ENCODE measurements at regions not wholly inside any gene's neighbourhood (a gene's known extent, or its start where the extent isn't known, plus 50 kb on each side); places are given as distances from the start of the nearest gene placed in this dataset.

GRCh38 chr19:29275266-29275665 is 62.3 kb upstream of the UQCRFS1 start:
- H3K4me3 Mint-ChIP-seq: no peak overlapping the region
- ATAC-seq (ENCODE audit: poor library complexity) (no peak), DNase-seq (no peak)
- intact Hi-C loops (cut with DNase I, micrococcal nuclease): no loop called here
- H3K9me3 Mint-ChIP-seq: no peaks in the 10 kb centered on the region
- POLR2A ChIA-PET: no interaction called here
- no peaks in the 10 kb centered on the region for H3K36me3 Mint-ChIP-seq (ENCODE audit: low read depth)
- Histone ChIP-seq H3K36me3 (ENCODE audit: insufficient read depth, low read length) (no peaks in the 10 kb centered on the region), H3K27ac (ENCODE audit: low read depth in 1 of 2, low read length in 2 of 2) (no peak overlapping the region), H3K4me1 (ENCODE audit: insufficient read depth, low read length) (no peaks in the 10 kb centered on the region), H3K4me3 (ENCODE audit: low read length) (no peak overlapping the region), H3K27me3 (ENCODE audit: control insufficient read depth in 1 of 2, insufficient read depth in 2 of 2, low read length in 2 of 2) (no peaks in the 10 kb centered on the region), H3K9me3 (ENCODE audit: control insufficient read depth in 1 of 2, insufficient read depth in 1 of 2, low read length in 2 of 2) (no peaks in the 10 kb centered on the region)
- TF ChIP-seq, protein P1, sequence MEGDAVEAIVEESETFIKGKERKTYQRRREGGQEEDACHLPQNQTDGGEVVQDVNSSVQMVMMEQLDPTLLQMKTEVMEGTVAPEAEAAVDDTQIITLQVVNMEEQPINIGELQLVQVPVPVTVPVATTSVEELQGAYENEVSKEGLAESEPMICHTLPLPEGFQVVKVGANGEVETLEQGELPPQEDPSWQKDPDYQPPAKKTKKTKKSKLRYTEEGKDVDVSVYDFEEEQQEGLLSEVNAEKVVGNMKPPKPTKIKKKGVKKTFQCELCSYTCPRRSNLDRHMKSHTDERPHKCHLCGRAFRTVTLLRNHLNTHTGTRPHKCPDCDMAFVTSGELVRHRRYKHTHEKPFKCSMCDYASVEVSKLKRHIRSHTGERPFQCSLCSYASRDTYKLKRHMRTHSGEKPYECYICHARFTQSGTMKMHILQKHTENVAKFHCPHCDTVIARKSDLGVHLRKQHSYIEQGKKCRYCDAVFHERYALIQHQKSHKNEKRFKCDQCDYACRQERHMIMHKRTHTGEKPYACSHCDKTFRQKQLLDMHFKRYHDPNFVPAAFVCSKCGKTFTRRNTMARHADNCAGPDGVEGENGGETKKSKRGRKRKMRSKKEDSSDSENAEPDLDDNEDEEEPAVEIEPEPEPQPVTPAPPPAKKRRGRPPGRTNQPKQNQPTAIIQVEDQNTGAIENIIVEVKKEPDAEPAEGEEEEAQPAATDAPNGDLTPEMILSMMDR (IDR thresholded peaks at IDR 0.05): no peak
- peaks cover 16% of the 10 kb centered on the region for H3K27me3 Mint-ChIP-seq
- CTCF ChIA-PET: interaction anchor here (1.4 kb wide), 1 partner anchor 12 kb away, joined by 4 read pairs; no protein-coding TSS in a partner anchor
- peaks cover 11% of the 10 kb centered on the region for H3K4me1 Mint-ChIP-seq (ENCODE audit: low read depth)
- H3K27ac Mint-ChIP-seq: no peak overlapping the region

GRCh38 chr19:29277102-29277501 is 64.2 kb upstream of the UQCRFS1 start:
- Histone ChIP-seq H3K27ac (ENCODE audit: low read depth in 1 of 2, low read length in 2 of 2) (no peak overlapping the region), H3K9me3 (ENCODE audit: control insufficient read depth in 1 of 2, insufficient read depth in 1 of 2, low read length in 2 of 2) (peaks cover 0 to 3% of the 10 kb centered on the region in 2 experiments), H3K27me3 (ENCODE audit: control insufficient read depth in 1 of 2, insufficient read depth in 2 of 2, low read length in 2 of 2) (peaks cover 0 to 4% of the 10 kb centered on the region in 2 experiments), H3K36me3 (ENCODE audit: insufficient read depth, low read length) (no peaks in the 10 kb centered on the region), H3K4me1 (ENCODE audit: insufficient read depth, low read length) (no peaks in the 10 kb centered on the region), H3K4me3 (ENCODE audit: low read length) (no peak overlapping the region)
- no peaks in the 10 kb centered on the region for H3K36me3 Mint-ChIP-seq (ENCODE audit: low read depth)
- H3K4me1 Mint-ChIP-seq (ENCODE audit: low read depth): peaks cover 11% of the 10 kb centered on the region
- no peaks in the 10 kb centered on the region for H3K9me3 Mint-ChIP-seq
- ChIA-PET POLR2A (no interaction called here), CTCF (no interaction called here)
- H3K27ac Mint-ChIP-seq: no peak overlapping the region
- intact Hi-C loops (cut with DNase I, micrococcal nuclease): no loop called here
- ATAC-seq (ENCODE audit: poor library complexity): peak; percentile 94
- H3K4me3 Mint-ChIP-seq: no peak overlapping the region
- DNase-seq: peak; percentile 5 to 84 (median 24)
- peaks cover 19% of the 10 kb centered on the region for H3K27me3 Mint-ChIP-seq
- TF ChIP-seq, protein P1 (IDR thresholded peaks at IDR 0.05): no peak

GRCh38 chr19:29278716-29279115 is 65.8 kb upstream of the UQCRFS1 start:
- Histone ChIP-seq H3K27me3 (ENCODE audit: control insufficient read depth in 1 of 2, insufficient read depth in 2 of 2, low read length in 2 of 2) (peaks cover 4 to 10% of the 10 kb centered on the region in 2 experiments), H3K9me3 (ENCODE audit: control insufficient read depth in 1 of 2, insufficient read depth in 1 of 2, low read length in 2 of 2) (peaks cover 0 to 3% of the 10 kb centered on the region in 2 experiments), H3K27ac (ENCODE audit: low read depth in 1 of 2, low read length in 2 of 2) (no peak overlapping the region), H3K36me3 (ENCODE audit: insufficient read depth, low read length) (no peaks in the 10 kb centered on the region), H3K4me1 (ENCODE audit: insufficient read depth, low read length) (no peaks in the 10 kb centered on the region), H3K4me3 (ENCODE audit: low read length) (no peak overlapping the region)
- ATAC-seq (ENCODE audit: poor library complexity) (no peak), DNase-seq (no peak)
- Mint-ChIP-seq H3K4me3 (no peak overlapping the region), H3K4me1 (ENCODE audit: low read depth) (peaks cover 11% of the 10 kb centered on the region), H3K9me3 (no peaks in the 10 kb centered on the region), H3K27ac (no peak overlapping the region), H3K27me3 (peaks cover 22% of the 10 kb centered on the region), H3K36me3 (ENCODE audit: low read depth) (no peaks in the 10 kb centered on the region)
- intact Hi-C loops (cut with DNase I, micrococcal nuclease): no loop called here
- POLR2A ChIA-PET: no interaction called here
- TF ChIP-seq, protein P1 (IDR thresholded peaks at IDR 0.05): no peak
- CTCF ChIA-PET: no interaction called here
